Tibial artery (tissue), 4 donors: ENCODE measurements at regions not wholly inside any gene's neighbourhood (a gene's known extent, or its start where the extent isn't known, plus 50 kb on each side); places are given as distances from the start of the nearest gene placed in this dataset.

Experiments used
- DNase-seq, 2 donors: peaks; one replicate each; pipeline ENCODE4 v3.0.0-alpha.2; 2019
- H3K27ac ChIP-seq, 2 donors: fragments of 200-600 bp; sonication (generic) in 1 of 2; 1 replicate in 1 of 2; 2 replicates in 1 of 2; pipeline ENCODE4 v1.5.1; 2018 to 2019; ENCODE audit warnings: mild to moderate bottlenecking in 1 of 2
- H3K27me3 ChIP-seq, 2 donors: fragments of 200-600 bp; sonication (generic) in 1 of 2; one replicate each; pipeline versions ENCODE4 v1.5.1 to v1.6.0; 2016 to 2019
- H3K36me3 ChIP-seq, 3 donors: fragments of 200-600 bp; sonication (generic) in 2 of 3; one replicate each; pipeline ENCODE4 v1.5.1; 2016 to 2019; ENCODE audit warnings: mild to moderate bottlenecking in 2 of 3
- H3K4me1 ChIP-seq, 4 donors: fragments of 200-600 bp; sonication (generic) in 2 of 4; 1 replicate in 3 of 4; 2 replicates in 1 of 4; pipeline ENCODE4 v1.5.1; 2016 to 2019
- H3K4me3 ChIP-seq, 2 donors: fragments of 200-600 bp; sonication (generic) in 1 of 2; 1 replicate in 1 of 2; 2 replicates in 1 of 2; pipeline ENCODE4 v1.5.1; 2018 to 2019; ENCODE audit warnings: mild to moderate bottlenecking in 2 of 2
- H3K9me3 ChIP-seq, 3 donors: fragments of 200-600 bp; sonication (generic) in 1 of 3; one replicate each; pipeline ENCODE4 v1.5.1; 2016 to 2019
- intact Hi-C: fragments of 100-400 bp; cut with DNase I; formaldehyde crosslinking; loops from one replicate; pipeline ENCODE4 v1.15.0; 2023; ENCODE audit warnings: low total_unique reads
- TF ChIP-seq, protein P1 (sequence below), 2 experiments: fragments of 200-600 bp in 1 of 2; fragments of 450-650 bp in 1 of 2; IDR thresholded peaks; one replicate each; pipeline ENCODE4 v1.5.1; 2017 to 2019; ENCODE audit warnings: antibody characterized with exemption in 2 of 2, mild to moderate bottlenecking in 1 of 2, moderate library complexity in 1 of 2

GRCh38 chr14:29454026-29454693, 473.5 kb downstream of the PRKD1 start:
- TF ChIP-seq, protein P1, sequence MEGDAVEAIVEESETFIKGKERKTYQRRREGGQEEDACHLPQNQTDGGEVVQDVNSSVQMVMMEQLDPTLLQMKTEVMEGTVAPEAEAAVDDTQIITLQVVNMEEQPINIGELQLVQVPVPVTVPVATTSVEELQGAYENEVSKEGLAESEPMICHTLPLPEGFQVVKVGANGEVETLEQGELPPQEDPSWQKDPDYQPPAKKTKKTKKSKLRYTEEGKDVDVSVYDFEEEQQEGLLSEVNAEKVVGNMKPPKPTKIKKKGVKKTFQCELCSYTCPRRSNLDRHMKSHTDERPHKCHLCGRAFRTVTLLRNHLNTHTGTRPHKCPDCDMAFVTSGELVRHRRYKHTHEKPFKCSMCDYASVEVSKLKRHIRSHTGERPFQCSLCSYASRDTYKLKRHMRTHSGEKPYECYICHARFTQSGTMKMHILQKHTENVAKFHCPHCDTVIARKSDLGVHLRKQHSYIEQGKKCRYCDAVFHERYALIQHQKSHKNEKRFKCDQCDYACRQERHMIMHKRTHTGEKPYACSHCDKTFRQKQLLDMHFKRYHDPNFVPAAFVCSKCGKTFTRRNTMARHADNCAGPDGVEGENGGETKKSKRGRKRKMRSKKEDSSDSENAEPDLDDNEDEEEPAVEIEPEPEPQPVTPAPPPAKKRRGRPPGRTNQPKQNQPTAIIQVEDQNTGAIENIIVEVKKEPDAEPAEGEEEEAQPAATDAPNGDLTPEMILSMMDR (IDR thresholded peaks at IDR 0.05), result no peak
- Histone ChIP-seq H3K4me3 (no peak overlapping the region), H3K27ac (no peak overlapping the region), H3K9me3 (no peaks in the 10 kb centered on the region), H3K4me1 (no peaks in the 10 kb centered on the region), H3K36me3 (no peaks in the 10 kb centered on the region), H3K27me3 (peaks cover 0 to 2% of the 10 kb centered on the region in 2 donors)
- DNase-seq, result no peak
- intact Hi-C loops, result no loop called here

- Histone ChIP-seq H3K9me3 (no peaks in the 10 kb centered on the region), H3K4me3 (no peak overlapping the region), H3K36me3 (no peaks in the 10 kb centered on the region), H3K4me1 (no peaks in the 10 kb centered on the region), H3K27ac (no peak overlapping the region), H3K27me3 (no peaks in the 10 kb centered on the region)
- intact Hi-C loops, result no loop called here
- TF ChIP-seq, protein P1 (IDR thresholded peaks at IDR 0.05), result no peak
- no peak for DNase-seq
These were observed 469.1 kb downstream of the PRKD1 start for GRCh38 chr14:29458547-29458946.

- H3K27ac ChIP-seq, result no peak overlapping the region
- H3K27me3 ChIP-seq, result no peaks in the 10 kb centered on the region
- H3K4me3 ChIP-seq, result no peak overlapping the region
- no peaks in the 10 kb centered on the region for H3K36me3 ChIP-seq
- DNase-seq, result no peak
- intact Hi-C loops, result no loop called here
- no peaks in the 10 kb centered on the region for H3K4me1 ChIP-seq
- TF ChIP-seq, protein P1 (IDR thresholded peaks at IDR 0.05), result no peak
- no peaks in the 10 kb centered on the region for H3K9me3 ChIP-seq
These were observed 468.1 kb downstream of the PRKD1 start for GRCh38 chr14:29459531-29459930.

DNA sequence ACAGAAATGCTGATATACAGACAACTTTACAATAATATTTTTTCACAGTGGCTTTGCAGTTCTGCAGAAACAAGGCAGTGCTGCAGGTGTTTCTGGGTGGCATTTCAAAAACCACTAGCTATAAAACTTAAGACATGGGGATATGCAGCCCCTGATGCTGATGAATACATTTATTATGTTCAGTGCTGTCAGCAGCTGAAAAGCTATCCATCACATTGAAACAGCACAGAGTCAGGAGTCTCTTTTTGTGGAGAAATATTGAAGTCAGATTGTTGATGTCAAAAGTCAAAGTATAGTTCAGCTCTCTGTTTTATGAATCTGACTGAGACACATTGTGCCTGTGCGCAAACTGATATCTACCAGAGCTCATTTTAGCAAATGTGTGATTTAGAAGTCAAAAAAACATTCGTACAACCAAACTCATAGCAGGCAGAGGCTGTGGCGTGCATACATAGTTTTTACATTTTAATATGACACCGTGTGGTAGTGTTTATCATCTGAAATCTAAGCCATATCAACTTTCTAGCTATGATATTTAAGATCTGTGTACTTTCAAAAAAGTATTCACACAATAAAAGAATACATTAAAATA, 467.6 kb downstream of the PRKD1 start:
- DNase-seq, result no peak
- H3K36me3 ChIP-seq, result no peaks in the 10 kb centered on the region
- intact Hi-C loops, result no loop called here
- no peaks in the 10 kb centered on the region for H3K27me3 ChIP-seq
- no peak overlapping the region for H3K4me3 ChIP-seq
- H3K9me3 ChIP-seq, result no peaks in the 10 kb centered on the region
- H3K27ac ChIP-seq, result no peak overlapping the region
- TF ChIP-seq, protein P1 (IDR thresholded peaks at IDR 0.05), result no peak
- no peaks in the 10 kb centered on the region for H3K4me1 ChIP-seq

DNA sequence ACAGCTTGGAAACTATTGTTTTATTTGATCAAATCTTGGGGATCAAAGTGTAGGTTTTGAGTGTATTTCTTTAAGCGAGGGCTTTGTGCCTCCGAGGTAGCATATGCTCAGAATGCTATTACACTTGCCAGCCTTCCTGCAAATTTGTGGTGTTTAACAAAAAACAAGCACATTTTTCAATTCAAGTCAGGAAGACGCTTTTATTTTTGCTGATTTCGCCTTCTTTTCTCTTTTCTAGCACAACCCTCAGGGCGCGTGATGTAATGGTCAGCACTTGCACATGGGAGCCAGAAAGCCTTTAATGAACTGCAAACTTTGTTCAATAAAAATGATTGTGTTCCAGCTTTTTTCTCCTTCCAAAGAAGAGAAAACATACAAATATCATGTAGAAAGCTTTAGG, 466.5 kb downstream of the PRKD1 start:
- TF ChIP-seq, protein P1 (IDR thresholded peaks at IDR 0.05), result no peak
- Histone ChIP-seq H3K27ac (no peak overlapping the region), H3K36me3 (no peaks in the 10 kb centered on the region), H3K9me3 (no peaks in the 10 kb centered on the region), H3K4me3 (no peak overlapping the region), H3K27me3 (no peaks in the 10 kb centered on the region), H3K4me1 (no peaks in the 10 kb centered on the region)
- DNase-seq, result no peak
- intact Hi-C loops, result no loop called here
